GM18907 (cell line): ENCODE measurements at regions not wholly inside any gene's neighbourhood (a gene's known extent, or its start where the extent isn't known, plus 50 kb on each side); places are given as distances from the start of the nearest gene placed in this dataset.

ENCODE experiments used
- ATAC-seq: cut with Tn5 transposase; IDR thresholded peaks from one replicate; pipeline ENCODE4 v1.9.1; 2021; ENCODE audit warnings: mild to moderate bottlenecking, moderate library complexity; ENCODE audit not compliant: unreplicated experiment

DNA sequence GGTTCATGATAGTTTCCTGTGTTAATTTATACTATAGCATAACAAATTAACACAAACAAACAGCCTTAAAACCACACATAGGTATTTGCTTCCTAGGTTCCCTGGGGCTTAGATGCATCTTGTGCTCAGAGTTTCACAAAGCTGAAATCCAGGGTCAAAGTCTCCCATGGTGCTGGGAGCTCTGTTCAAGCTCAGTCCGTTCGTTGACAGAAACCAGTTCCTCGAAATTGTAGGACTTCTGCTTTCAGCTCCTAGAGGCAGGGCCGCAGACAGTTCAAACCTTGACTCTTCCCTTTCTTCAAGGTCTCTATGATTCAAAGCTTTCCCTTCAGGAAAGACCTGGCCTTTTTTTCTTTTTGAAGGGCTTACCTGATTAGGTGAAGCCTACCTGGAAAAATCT, 90.5 kb downstream of the VSTM2A start:
- no peak for ATAC-seq

GRCh38 chr7:54629771-54630170, 87.6 kb downstream of the VSTM2A start:
- no peak for ATAC-seq

DNA sequence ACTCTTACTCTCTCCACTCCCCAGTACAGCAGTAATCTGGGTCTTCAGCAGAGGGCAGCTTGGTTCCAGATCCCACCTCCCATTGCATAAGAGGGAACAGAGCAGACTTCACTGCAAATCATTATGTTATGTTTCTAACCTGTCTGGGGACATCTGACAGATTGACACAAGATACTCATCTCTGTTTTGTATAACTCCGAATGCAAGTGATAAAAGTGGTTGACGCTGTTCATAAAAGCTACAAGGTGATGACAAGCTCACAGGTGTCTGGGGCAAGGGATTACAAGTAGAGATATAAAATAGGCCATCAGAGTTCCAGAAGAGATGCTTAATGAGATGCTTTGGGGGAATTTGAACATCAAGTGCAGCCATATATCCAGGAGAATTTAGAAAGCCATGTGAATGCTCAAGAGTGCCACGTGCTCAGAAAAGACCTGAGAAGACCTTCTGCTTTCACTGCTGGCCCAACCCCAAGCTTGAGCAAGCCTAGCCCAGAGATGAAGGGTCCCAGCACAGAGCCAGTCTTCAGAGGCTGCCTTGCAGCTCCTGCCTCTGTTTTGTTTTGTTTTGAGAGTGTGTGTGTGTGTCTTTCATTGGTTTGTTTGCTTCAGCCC, 80.6 kb downstream of the VSTM2A start:
- no peak for ATAC-seq
